SK-N-SH (cell line): ENCODE measurements at regions not wholly inside any gene's neighbourhood (a gene's known extent, or its start where the extent isn't known, plus 50 kb on each side); places are given as distances from the start of the nearest gene placed in this dataset.

Source experiments
- CTCF ChIA-PET: fragments of 300-600, 350-600 bp; formaldehyde crosslinking; extraction: SDS; loops from one replicate; lab custom pipeline; 2021; lab: Yijun Ruan, JAX
- POLR2A ChIA-PET: fragments of 350-600 bp; sonication (Branson Sonifier 250); formaldehyde crosslinking; extraction: SDS; loops from one replicate; lab custom pipeline; 2020; ENCODE audit warnings: antibody characterized with exemption, inconsistent platforms; lab: Yijun Ruan, JAX
- DNase-seq: peaks from one replicate; pipeline ENCODE4 v3.0.0; 2012
- H2AFZ ChIP-seq: fragments of 200-600 bp; sonication (generic); 2 replicates; pipeline ENCODE4 v1.8.1; 2016; ENCODE audit warnings: antibody characterized with exemption, mild to moderate bottlenecking, low read depth
- H3F3A ChIP-seq: fragments of 200-600 bp; sonication (generic); replicated peaks from 2 replicates; pipeline ENCODE3; 2016; ENCODE audit warnings: antibody characterized with exemption, mild to moderate bottlenecking; ENCODE audit not compliant: insufficient read depth
- H3K27ac ChIP-seq, 2 experiments: fragments of 200-500 bp in 1 of 2; fragments of 200-600 bp in 1 of 2; sonication (Bioruptor generic) in 1 of 2; sonication (generic), shearing (Covaris generic) in 1 of 2; 2 replicates each; pipeline versions ENCODE4 v1.5.1 to v1.6.1; 2014 to 2016; ENCODE audit warnings: low read depth in 2 of 2, inconsistent platforms in 1 of 2, low read length in 1 of 2, mild to moderate bottlenecking in 1 of 2, mixed read lengths in 1 of 2
- H3K27me3 ChIP-seq: fragments of 200-600 bp; sonication (generic), shearing (Covaris generic); 2 replicates; pipeline ENCODE4 v1.6.1; 2016; ENCODE audit warnings: mixed run types; ENCODE audit not compliant: insufficient read depth
- H3K36me3 ChIP-seq, 2 experiments: fragments of 200-500 bp in 1 of 2; fragments of 200-600 bp in 1 of 2; sonication (Bioruptor generic) in 1 of 2; sonication (generic) in 1 of 2; replicated peaks in 1 of 2; 2 replicates each; pipeline versions ENCODE3 to v1.5.1; 2014 to 2016; ENCODE audit warnings: low read length in 1 of 2, mild to moderate bottlenecking in 1 of 2; ENCODE audit not compliant: insufficient read depth in 2 of 2, control insufficient read depth in 1 of 2
- H3K4me1 ChIP-seq, 2 experiments: fragments of 200-500 bp in 1 of 2; fragments of 200-600 bp in 1 of 2; sonication (Bioruptor generic) in 1 of 2; sonication (generic), shearing (Covaris generic) in 1 of 2; 2 replicates each; pipeline versions ENCODE4 v1.5.1 to v1.6.1; 2014 to 2016; ENCODE audit warnings: low read depth in 1 of 2, low read length in 1 of 2, mixed run types in 1 of 2; ENCODE audit not compliant: insufficient read depth in 2 of 2, control insufficient read depth in 1 of 2
- H3K4me2 ChIP-seq: fragments of 200-600 bp; sonication (generic), shearing (Covaris generic); 2 replicates; pipeline ENCODE4 v1.6.1; 2017; ENCODE audit warnings: mixed run types
- H3K4me3 ChIP-seq, 2 experiments: fragments of 200-500 bp in 1 of 2; fragments of 200-600 bp in 1 of 2; sonication (Bioruptor generic) in 1 of 2; sonication (generic), shearing (Covaris generic) in 1 of 2; 2 replicates each; pipeline versions ENCODE4 v1.5.1 to v1.8.1; 2014 to 2016; ENCODE audit warnings: low read depth in 2 of 2, inconsistent platforms in 1 of 2, low read length in 1 of 2, mild to moderate bottlenecking in 1 of 2, mixed read lengths in 1 of 2, moderate library complexity in 1 of 2
- H3K79me2 ChIP-seq: fragments of 200-600 bp; sonication (generic); 2 replicates; pipeline ENCODE4 v1.8.1; 2017; ENCODE audit warnings: mild to moderate bottlenecking; ENCODE audit not compliant: insufficient read depth
- H3K9ac ChIP-seq: fragments of 200-600 bp; sonication (generic); 2 replicates; pipeline ENCODE4 v1.6.1; 2017; ENCODE audit warnings: mixed run types
- H3K9me2 ChIP-seq: fragments of 200-600 bp; sonication (generic); 2 replicates; pipeline ENCODE4 v1.6.1; 2017; ENCODE audit warnings: mixed run types
- H3K9me3 ChIP-seq: fragments of 200-600 bp; sonication (generic); 2 replicates; pipeline ENCODE4 v1.6.1; 2017; ENCODE audit warnings: mixed run types, mild to moderate bottlenecking, moderate library complexity
- H4K20me1 ChIP-seq: fragments of 200-600 bp; sonication (generic); 2 replicates; pipeline ENCODE4 v1.6.1; 2017; ENCODE audit warnings: mild to moderate bottlenecking, mixed run types; ENCODE audit not compliant: insufficient read depth
- CHD2 ChIP-seq: fragments of 150-350 bp; IDR thresholded peaks from 2 replicates; pipeline ENCODE4 v1.6.1; 2018; ENCODE audit warnings: low read length; ENCODE audit not compliant: partially characterized antibody
- CTCF ChIP-seq: fragments of 200-600 bp; sonication (generic); IDR thresholded peaks from 2 replicates; pipeline ENCODE4 v1.6.1; 2017; ENCODE audit warnings: antibody characterized with exemption, mild to moderate bottlenecking, moderate library complexity
- ELF1 ChIP-seq: IDR thresholded peaks from 2 replicates; pipeline ENCODE4 v1.4.0; 2012
- EP300 ChIP-seq, 2 experiments: IDR thresholded peaks; 2 replicates each; pipeline versions ENCODE4 v1.4.0 to v1.6.1; 2012; ENCODE audit warnings: borderline replicate concordance in 1 of 2, low read depth in 1 of 2, low read length in 1 of 2
- FOSL2 ChIP-seq: IDR thresholded peaks from 2 replicates; pipeline ENCODE4 v1.4.0; 2012; ENCODE audit warnings: low read depth, mild to moderate bottlenecking, moderate library complexity, borderline replicate concordance
- FOXJ3 ChIP-seq: sonication (generic); formaldehyde crosslinking; IDR thresholded peaks from 2 replicates; pipeline ENCODE4 v1.5.1; 2020; ENCODE audit warnings: mild to moderate bottlenecking, missing genetic modification reagents
- GATA2 ChIP-seq: sonication (generic); formaldehyde crosslinking; IDR thresholded peaks from 2 replicates; pipeline ENCODE4 v1.5.0; 2020; ENCODE audit warnings: mild to moderate bottlenecking, missing genetic modification reagents
- MEF2A ChIP-seq: IDR thresholded peaks from 2 replicates; pipeline ENCODE4 v1.4.0; 2012; ENCODE audit warnings: low read depth, borderline replicate concordance
- NRF1 ChIP-seq: IDR thresholded peaks from 2 replicates; pipeline ENCODE4 v1.6.1; 2012; ENCODE audit warnings: low read depth, mild to moderate bottlenecking, low read length
- POLR2AphosphoS5 ChIP-seq: IDR thresholded peaks from 2 replicates; pipeline ENCODE4 v1.6.1; 2012; ENCODE audit warnings: low read depth, low read length
- RAD21 ChIP-seq: IDR thresholded peaks from 2 replicates; pipeline ENCODE4 v1.6.1; 2012; ENCODE audit warnings: mild to moderate bottlenecking, low read length
- REST ChIP-seq: IDR thresholded peaks from 2 replicates; pipeline ENCODE4 v1.6.1; 2012; ENCODE audit warnings: mild to moderate bottlenecking, low read depth, low read length, moderate library complexity
- SIN3A ChIP-seq: IDR thresholded peaks from 2 replicates; pipeline ENCODE4 v1.6.1; 2012; ENCODE audit warnings: low read depth, mild to moderate bottlenecking, low read length, moderate library complexity, borderline replicate concordance
- SMC3 ChIP-seq: IDR thresholded peaks from 2 replicates; pipeline ENCODE4 v1.6.1; 2012; ENCODE audit warnings: low read depth, low read length, improper control_type of control experiment
- TAF1 ChIP-seq: IDR thresholded peaks from 2 replicates; pipeline ENCODE4 v1.6.1; 2012; ENCODE audit warnings: low read depth, mild to moderate bottlenecking, low read length, moderate library complexity, borderline replicate concordance
- ZBTB33 ChIP-seq: IDR thresholded peaks from 2 replicates; pipeline ENCODE4 v1.4.0; 2012; ENCODE audit warnings: low read depth, borderline replicate concordance
- WGBS: methylation state at CpG from one replicate; pipeline ENCODE4 v1.1.6; 2017; ENCODE audit warnings: low lambda C conversion rate; 5-methylcytosine and 5-hydroxymethylcytosine counted together

GRCh38 chr4:162634390-162634789 lies 470.6 kb upstream of the FSTL5 start:
- CTCF ChIA-PET = no interaction called here
- no peak for DNase-seq
- WGBS = 4% methylated on average over 2 of the region's 2 CpGs
- Histone ChIP-seq H2AFZ (no peak overlapping the region), H3K4me2 (no peak overlapping the region), H3K36me3 (no peaks in the 10 kb centered on the region), H3F3A (no peaks in the 10 kb centered on the region), H3K9me2 (no peaks in the 10 kb centered on the region), H3K9ac (no peak overlapping the region), H3K9me3 (no peaks in the 10 kb centered on the region), H3K27me3 (no peaks in the 10 kb centered on the region), H3K79me2 (no peaks in the 10 kb centered on the region), H4K20me1 (no peaks in the 10 kb centered on the region), H3K4me3 (no peak overlapping the region)
- POLR2A ChIA-PET = no interaction called here
- TF ChIP-seq FOXJ3 (no peak), SMC3 (no peak), EP300 (IDR thresholded peaks at IDR 0.05; ENCODE audit: borderline replicate concordance in 1 of 2, low read depth in 1 of 2, low read length in 1 of 2) (no peak), ELF1 (no peak), SIN3A (no peak), MEF2A (no peak), GATA2 (CRISPR knock-in tag) (no peak), FOSL2 (no peak), ZBTB33 (no peak), CTCF (no peak), NRF1 (no peak), POLR2AphosphoS5 (no peak), RAD21 (no peak), TAF1 (no peak), REST (no peak), CHD2 (no peak)
- TF ChIP-seq, all 33 proteins: peak for 0
- H3K4me1 ChIP-seq = no peaks in the 10 kb centered on the region
- no peak overlapping the region for H3K27ac ChIP-seq
